GM18517 (cell line): ENCODE measurements at regions not wholly inside any gene's neighbourhood (a gene's known extent, or its start where the extent isn't known, plus 50 kb on each side); places are given as distances from the start of the nearest gene placed in this dataset.

Experiments used
- ATAC-seq: cut with Tn5 transposase; IDR thresholded peaks from one replicate; pipeline ENCODE4 v1.9.1; 2021; ENCODE audit warnings: mild to moderate bottlenecking, moderate library complexity; ENCODE audit not compliant: unreplicated experiment

- ATAC-seq, result no peak
These were observed 87.0 kb upstream of the TRPC3 start for GRCh38 chr4:122038896-122039295.

- no peak for ATAC-seq
These were observed 82.8 kb upstream of the TRPC3 start for GRCh38 chr4:122034619-122035018.

- ATAC-seq, result no peak
These were observed 75.3 kb upstream of the TRPC3 start for GRCh38 chr4:122027203-122027602.

GRCh38 chr4:122017296-122017695 is 65.4 kb upstream of the TRPC3 start:
- no peak for ATAC-seq

- no peak for ATAC-seq
These were observed 63.3 kb upstream of the TRPC3 start for GRCh38 chr4:122015203-122015602.

GRCh38 chr4:122012735-122013134 is 60.9 kb upstream of the TRPC3 start:
- no peak for ATAC-seq

GRCh38 chr4:122010610-122011009 is 58.8 kb upstream of the TRPC3 start:
- ATAC-seq, result no peak

- no peak for ATAC-seq
These were observed 57.7 kb upstream of the TRPC3 start for GRCh38 chr4:122009524-122009923.

GRCh38 chr4:122007016-122007415 is 55.2 kb upstream of the TRPC3 start:
- ATAC-seq, result no peak

GRCh38 chr4:122005064-122005755 is 53.4 kb upstream of the TRPC3 start:
- no peak for ATAC-seq

GRCh38 chr4:122003335-122003734 is 51.5 kb upstream of the TRPC3 start:
- peak; percentile 92 for ATAC-seq
